SK-N-SH treated with all-trans-retinoic acid at 6 μM for 48 hours (cell line): ENCODE measurements at regions not wholly inside any gene's neighbourhood (a gene's known extent, or its start where the extent isn't known, plus 50 kb on each side); places are given as distances from the start of the nearest gene placed in this dataset.

Experiments
- ATAC-seq: fragments of 200-7000 bp; cut with Tn5 transposase; 3 replicates; pipeline ENCODE4 v1.9.1; 2020; ENCODE audit warnings: mild to moderate bottlenecking, moderate library complexity
- ARNTL ChIP-seq: fragments of 450-650 bp; formaldehyde crosslinking; IDR thresholded peaks from 2 replicates; pipeline ENCODE4 v1.5.0; 2020; ENCODE audit warnings: low read depth, mild to moderate bottlenecking, moderate library complexity, borderline replicate concordance
- BACH2 ChIP-seq: fragments of 250-450 bp; sonication (Bioruptor Pico); IDR thresholded peaks from 2 replicates; pipeline ENCODE4 v1.9.0; 2021; ENCODE audit warnings: mild to moderate bottlenecking, borderline replicate concordance
- CSDC2 ChIP-seq: fragments of 250-450 bp; sonication (Bioruptor Pico); IDR thresholded peaks from 2 replicates; pipeline ENCODE4 v1.5.0; 2020; ENCODE audit warnings: mild to moderate bottlenecking, moderate library complexity
- GLIS3 ChIP-seq: fragments of 250-450 bp; sonication (Bioruptor Pico); IDR thresholded peaks from 2 replicates; pipeline ENCODE4 v1.5.0; 2020; ENCODE audit warnings: mild to moderate bottlenecking, moderate library complexity
- ISL1 ChIP-seq: fragments of 250-450 bp; sonication (Bioruptor Pico); IDR thresholded peaks from 2 replicates; pipeline ENCODE4 v2.1.2; 2022; ENCODE audit warnings: mild to moderate bottlenecking, moderate library complexity
- OSR1 ChIP-seq: fragments of 250-450 bp; sonication (Bioruptor Pico); IDR thresholded peaks from 2 replicates; pipeline ENCODE4 v1.8.0; 2022; ENCODE audit warnings: moderate library complexity, mild to moderate bottlenecking, inconsistent platforms
- PPARA ChIP-seq: fragments of 250-450 bp; sonication (Bioruptor Pico); IDR thresholded peaks from 2 replicates; pipeline ENCODE4 v1.5.0; 2020; ENCODE audit warnings: mild to moderate bottlenecking, borderline replicate concordance
- RARB ChIP-seq: fragments of 250-450 bp; sonication (Bioruptor Pico); IDR thresholded peaks from 2 replicates; pipeline ENCODE4 v1.8.0; 2021; ENCODE audit warnings: mild to moderate bottlenecking, moderate library complexity
- SNAI2 ChIP-seq: fragments of 250-450 bp; sonication (Bioruptor Pico); IDR thresholded peaks from 2 replicates; pipeline ENCODE4 v1.5.0; 2020; ENCODE audit warnings: mild to moderate bottlenecking, moderate library complexity
- TCF4 ChIP-seq: fragments of 250-450 bp; sonication (Bioruptor Pico); IDR thresholded peaks from 2 replicates; pipeline ENCODE4 v1.8.0; 2021; ENCODE audit warnings: mild to moderate bottlenecking, moderate library complexity, borderline replicate concordance
- TOX ChIP-seq: fragments of 250-450 bp; sonication (Bioruptor Pico); IDR thresholded peaks from 2 replicates; pipeline ENCODE4 v1.8.0; 2021; ENCODE audit warnings: mild to moderate bottlenecking, moderate library complexity, borderline replicate concordance
- ZC3H10 ChIP-seq: fragments of 250-450 bp; sonication (Bioruptor Pico); IDR thresholded peaks from 2 replicates; pipeline ENCODE4 v1.5.1; 2021; ENCODE audit warnings: mild to moderate bottlenecking, moderate library complexity
- ZFP3 ChIP-seq: fragments of 250-450 bp; sonication (Bioruptor Pico); IDR thresholded peaks from 2 replicates; pipeline ENCODE4 v1.5.0; 2020; ENCODE audit warnings: mild to moderate bottlenecking, moderate library complexity
- ZFP30 ChIP-seq: fragments of 450-650 bp; formaldehyde crosslinking; IDR thresholded peaks from 2 replicates; pipeline ENCODE4 v1.5.0; 2022; ENCODE audit warnings: mild to moderate bottlenecking, moderate library complexity
- ZNF70 ChIP-seq: fragments of 450-650 bp; formaldehyde crosslinking; IDR thresholded peaks from 2 replicates; pipeline ENCODE4 v1.5.0; 2020; ENCODE audit warnings: mild to moderate bottlenecking, moderate library complexity
- ZNF8 ChIP-seq: fragments of 450-650 bp; formaldehyde crosslinking; IDR thresholded peaks from 2 replicates; pipeline ENCODE4 v1.5.0; 2020; ENCODE audit warnings: mild to moderate bottlenecking, moderate library complexity
- TF ChIP-seq, protein P1 (sequence below): fragments of 250-450 bp; sonication (Bioruptor Pico); IDR thresholded peaks from 2 replicates; pipeline ENCODE4 v1.8.0; 2020; ENCODE audit warnings: mild to moderate bottlenecking, moderate library complexity, borderline replicate concordance
- TF ChIP-seq, protein P2 (sequence below): fragments of 250-450 bp; sonication (Bioruptor Pico); IDR thresholded peaks from 2 replicates; pipeline ENCODE4 v1.5.1; 2020; ENCODE audit warnings: low read depth, mild to moderate bottlenecking, moderate library complexity
- TF ChIP-seq, protein P3 (sequence below): fragments of 250-450 bp; sonication (Bioruptor Pico); IDR thresholded peaks from 2 replicates; pipeline ENCODE4 v1.5.1; 2021; ENCODE audit warnings: mild to moderate bottlenecking, moderate library complexity
- TF ChIP-seq, protein P4 (sequence below): fragments of 250-450 bp; sonication (Bioruptor Pico); IDR thresholded peaks from 2 replicates; pipeline ENCODE4 v1.5.0; 2020; ENCODE audit warnings: mild to moderate bottlenecking, moderate library complexity

DNA sequence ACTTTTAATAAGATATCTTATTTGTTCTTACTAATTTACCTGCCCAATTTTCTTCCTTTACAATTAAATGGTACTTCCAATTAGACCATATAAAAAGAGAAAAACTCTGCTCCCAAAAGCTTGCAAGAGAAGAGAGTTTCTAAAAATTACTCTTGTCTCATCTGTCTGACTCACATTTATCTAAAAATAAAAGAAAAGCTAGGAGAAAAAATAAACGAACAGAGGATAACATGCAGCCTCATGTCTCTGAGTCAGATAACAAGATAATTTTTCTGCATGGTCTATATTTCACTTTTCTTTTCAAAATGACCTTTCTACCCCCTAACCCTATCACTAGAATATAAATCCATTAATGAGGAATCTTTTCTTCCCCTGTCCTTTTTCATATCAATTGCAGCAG lies 127.2 kb upstream of the TCF21 start:
- TF ChIP-seq GLIS3 (CRISPR knock-in tag): no peak
- no peak for TF ChIP-seq PPARA (CRISPR knock-in tag)
- no peak for TF ChIP-seq RARB (CRISPR knock-in tag)
- TF ChIP-seq CSDC2 (CRISPR knock-in tag): no peak
- no peak for TF ChIP-seq OSR1 (CRISPR knock-in tag)
- TF ChIP-seq ZFP30 (CRISPR knock-in tag): no peak
- TF ChIP-seq ZNF70: no peak
- no peak for TF ChIP-seq ARNTL (CRISPR knock-in tag)
- TF ChIP-seq ZC3H10 (CRISPR knock-in tag): no peak
- TF ChIP-seq TCF4 (CRISPR knock-in tag): no peak
- TF ChIP-seq ISL1 (CRISPR knock-in tag): no peak
- ATAC-seq: no peak

DNA sequence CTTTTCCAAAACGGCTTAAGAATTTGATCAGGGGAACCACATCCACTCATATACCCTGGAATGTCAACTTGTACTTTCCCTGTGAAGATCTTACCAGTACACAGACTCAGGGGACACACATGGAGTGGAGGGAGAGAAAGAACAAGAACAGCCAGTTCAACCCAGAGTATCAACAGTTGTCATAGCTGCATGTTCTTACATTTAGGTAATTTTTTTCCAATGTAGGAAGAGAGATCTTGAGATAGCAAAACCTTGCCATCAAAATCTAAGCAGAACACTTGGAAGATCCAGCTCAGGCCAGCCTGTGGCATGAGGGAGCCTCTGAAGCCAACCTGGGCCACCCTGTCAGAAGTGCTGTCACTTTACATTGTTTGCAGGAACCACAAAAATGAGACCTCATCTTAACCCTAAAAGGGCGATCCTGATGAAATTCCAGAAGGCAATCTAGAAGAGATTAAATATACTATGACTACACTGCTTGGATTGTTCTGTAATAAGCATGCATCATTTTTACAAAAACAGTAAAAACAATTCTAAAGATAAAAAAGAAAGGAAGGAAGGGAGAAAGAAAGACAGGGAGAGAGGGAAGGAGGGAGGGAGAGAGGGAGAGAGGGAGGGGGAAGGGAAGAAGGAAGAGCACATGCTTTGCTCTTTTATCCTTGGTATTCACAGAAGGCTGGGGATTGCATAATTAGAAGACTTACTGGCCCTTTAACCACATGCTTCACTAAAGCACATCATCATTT lies 124.7 kb upstream of the TCF21 start:
- TF ChIP-seq ISL1 (CRISPR knock-in tag): no peak
- TF ChIP-seq CSDC2 (CRISPR knock-in tag): no peak
- no peak for TF ChIP-seq ZFP3
- TF ChIP-seq PPARA (CRISPR knock-in tag): no peak
- TF ChIP-seq, all 23 proteins: peak for 0
- ATAC-seq: no peak

DNA sequence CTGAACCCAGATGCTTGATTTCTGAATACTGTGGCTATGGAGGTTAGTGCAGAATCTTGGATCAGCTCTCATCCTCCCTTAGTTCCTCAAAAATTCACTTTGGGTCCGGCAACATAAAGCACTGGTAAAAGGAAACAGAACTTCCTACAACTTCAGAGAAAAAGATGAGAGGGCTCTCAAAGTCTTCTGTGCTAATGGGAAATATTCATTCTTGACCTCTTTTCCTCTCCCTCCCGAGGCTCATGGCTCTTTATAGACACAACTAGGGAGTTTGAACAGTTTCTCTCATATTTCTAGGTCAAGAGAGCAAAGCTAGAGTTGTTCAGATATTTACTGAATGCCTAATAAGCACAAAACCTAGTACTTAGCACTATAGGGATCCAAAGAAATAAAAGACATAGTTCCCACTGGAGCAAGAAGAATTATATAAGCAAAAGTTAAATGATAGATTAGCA lies 124.1 kb upstream of the TCF21 start:
- no peak for ATAC-seq
- no peak for TF ChIP-seq ZC3H10 (CRISPR knock-in tag)
- no peak for TF ChIP-seq TOX (CRISPR knock-in tag)
- TF ChIP-seq CSDC2 (CRISPR knock-in tag): no peak
- TF ChIP-seq, protein P1, sequence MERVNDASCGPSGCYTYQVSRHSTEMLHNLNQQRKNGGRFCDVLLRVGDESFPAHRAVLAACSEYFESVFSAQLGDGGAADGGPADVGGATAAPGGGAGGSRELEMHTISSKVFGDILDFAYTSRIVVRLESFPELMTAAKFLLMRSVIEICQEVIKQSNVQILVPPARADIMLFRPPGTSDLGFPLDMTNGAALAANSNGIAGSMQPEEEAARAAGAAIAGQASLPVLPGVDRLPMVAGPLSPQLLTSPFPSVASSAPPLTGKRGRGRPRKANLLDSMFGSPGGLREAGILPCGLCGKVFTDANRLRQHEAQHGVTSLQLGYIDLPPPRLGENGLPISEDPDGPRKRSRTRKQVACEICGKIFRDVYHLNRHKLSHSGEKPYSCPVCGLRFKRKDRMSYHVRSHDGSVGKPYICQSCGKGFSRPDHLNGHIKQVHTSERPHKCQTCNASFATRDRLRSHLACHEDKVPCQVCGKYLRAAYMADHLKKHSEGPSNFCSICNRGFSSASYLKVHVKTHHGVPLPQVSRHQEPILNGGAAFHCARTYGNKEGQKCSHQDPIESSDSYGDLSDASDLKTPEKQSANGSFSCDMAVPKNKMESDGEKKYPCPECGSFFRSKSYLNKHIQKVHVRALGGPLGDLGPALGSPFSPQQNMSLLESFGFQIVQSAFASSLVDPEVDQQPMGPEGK: no peak
- TF ChIP-seq, protein P2, sequence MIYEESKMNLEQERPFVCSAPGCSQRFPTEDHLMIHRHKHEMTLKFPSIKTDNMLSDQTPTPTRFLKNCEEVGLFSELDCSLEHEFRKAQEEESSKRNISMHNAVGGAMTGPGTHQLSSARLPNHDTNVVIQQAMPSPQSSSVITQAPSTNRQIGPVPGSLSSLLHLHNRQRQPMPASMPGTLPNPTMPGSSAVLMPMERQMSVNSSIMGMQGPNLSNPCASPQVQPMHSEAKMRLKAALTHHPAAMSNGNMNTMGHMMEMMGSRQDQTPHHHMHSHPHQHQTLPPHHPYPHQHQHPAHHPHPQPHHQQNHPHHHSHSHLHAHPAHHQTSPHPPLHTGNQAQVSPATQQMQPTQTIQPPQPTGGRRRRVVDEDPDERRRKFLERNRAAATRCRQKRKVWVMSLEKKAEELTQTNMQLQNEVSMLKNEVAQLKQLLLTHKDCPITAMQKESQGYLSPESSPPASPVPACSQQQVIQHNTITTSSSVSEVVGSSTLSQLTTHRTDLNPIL (CRISPR knock-in tag): no peak
- no peak for TF ChIP-seq SNAI2
- TF ChIP-seq, protein P3, sequence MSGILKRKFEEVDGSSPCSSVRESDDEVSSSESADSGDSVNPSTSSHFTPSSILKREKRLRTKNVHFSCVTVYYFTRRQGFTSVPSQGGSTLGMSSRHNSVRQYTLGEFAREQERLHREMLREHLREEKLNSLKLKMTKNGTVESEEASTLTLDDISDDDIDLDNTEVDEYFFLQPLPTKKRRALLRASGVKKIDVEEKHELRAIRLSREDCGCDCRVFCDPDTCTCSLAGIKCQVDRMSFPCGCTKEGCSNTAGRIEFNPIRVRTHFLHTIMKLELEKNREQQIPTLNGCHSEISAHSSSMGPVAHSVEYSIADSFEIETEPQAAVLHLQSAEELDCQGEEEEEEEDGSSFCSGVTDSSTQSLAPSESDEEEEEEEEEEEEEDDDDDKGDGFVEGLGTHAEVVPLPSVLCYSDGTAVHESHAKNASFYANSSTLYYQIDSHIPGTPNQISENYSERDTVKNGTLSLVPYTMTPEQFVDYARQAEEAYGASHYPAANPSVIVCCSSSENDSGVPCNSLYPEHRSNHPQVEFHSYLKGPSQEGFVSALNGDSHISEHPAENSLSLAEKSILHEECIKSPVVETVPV (CRISPR knock-in tag): no peak
- no peak for TF ChIP-seq RARB (CRISPR knock-in tag)
- TF ChIP-seq ZFP3: no peak
- TF ChIP-seq GLIS3 (CRISPR knock-in tag): no peak
- no peak for TF ChIP-seq OSR1 (CRISPR knock-in tag)
- TF ChIP-seq, protein P4, sequence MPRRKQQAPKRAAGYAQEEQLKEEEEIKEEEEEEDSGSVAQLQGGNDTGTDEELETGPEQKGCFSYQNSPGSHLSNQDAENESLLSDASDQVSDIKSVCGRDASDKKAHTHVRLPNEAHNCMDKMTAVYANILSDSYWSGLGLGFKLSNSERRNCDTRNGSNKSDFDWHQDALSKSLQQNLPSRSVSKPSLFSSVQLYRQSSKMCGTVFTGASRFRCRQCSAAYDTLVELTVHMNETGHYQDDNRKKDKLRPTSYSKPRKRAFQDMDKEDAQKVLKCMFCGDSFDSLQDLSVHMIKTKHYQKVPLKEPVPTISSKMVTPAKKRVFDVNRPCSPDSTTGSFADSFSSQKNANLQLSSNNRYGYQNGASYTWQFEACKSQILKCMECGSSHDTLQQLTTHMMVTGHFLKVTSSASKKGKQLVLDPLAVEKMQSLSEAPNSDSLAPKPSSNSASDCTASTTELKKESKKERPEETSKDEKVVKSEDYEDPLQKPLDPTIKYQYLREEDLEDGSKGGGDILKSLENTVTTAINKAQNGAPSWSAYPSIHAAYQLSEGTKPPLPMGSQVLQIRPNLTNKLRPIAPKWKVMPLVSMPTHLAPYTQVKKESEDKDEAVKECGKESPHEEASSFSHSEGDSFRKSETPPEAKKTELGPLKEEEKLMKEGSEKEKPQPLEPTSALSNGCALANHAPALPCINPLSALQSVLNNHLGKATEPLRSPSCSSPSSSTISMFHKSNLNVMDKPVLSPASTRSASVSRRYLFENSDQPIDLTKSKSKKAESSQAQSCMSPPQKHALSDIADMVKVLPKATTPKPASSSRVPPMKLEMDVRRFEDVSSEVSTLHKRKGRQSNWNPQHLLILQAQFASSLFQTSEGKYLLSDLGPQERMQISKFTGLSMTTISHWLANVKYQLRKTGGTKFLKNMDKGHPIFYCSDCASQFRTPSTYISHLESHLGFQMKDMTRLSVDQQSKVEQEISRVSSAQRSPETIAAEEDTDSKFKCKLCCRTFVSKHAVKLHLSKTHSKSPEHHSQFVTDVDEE (CRISPR knock-in tag): no peak
- no peak for TF ChIP-seq ZNF8 (CRISPR knock-in tag)
- no peak for TF ChIP-seq ZFP30 (CRISPR knock-in tag)
- TF ChIP-seq TCF4 (CRISPR knock-in tag): no peak
- no peak for TF ChIP-seq ARNTL (CRISPR knock-in tag)
- TF ChIP-seq BACH2 (CRISPR knock-in tag): no peak
- no peak for TF ChIP-seq PPARA (CRISPR knock-in tag)
